OCI-M2 (cell line): ENCODE measurements at regions not wholly inside any gene's neighbourhood (a gene's known extent, or its start where the extent isn't known, plus 50 kb on each side); places are given as distances from the start of the nearest gene placed in this dataset.

Experiments
- DNase-seq: peaks from one replicate; lab custom pipeline; 2025; ENCODE audit not compliant: unreplicated experiment; lab: John Stamatoyannopoulos, UW

DNA sequence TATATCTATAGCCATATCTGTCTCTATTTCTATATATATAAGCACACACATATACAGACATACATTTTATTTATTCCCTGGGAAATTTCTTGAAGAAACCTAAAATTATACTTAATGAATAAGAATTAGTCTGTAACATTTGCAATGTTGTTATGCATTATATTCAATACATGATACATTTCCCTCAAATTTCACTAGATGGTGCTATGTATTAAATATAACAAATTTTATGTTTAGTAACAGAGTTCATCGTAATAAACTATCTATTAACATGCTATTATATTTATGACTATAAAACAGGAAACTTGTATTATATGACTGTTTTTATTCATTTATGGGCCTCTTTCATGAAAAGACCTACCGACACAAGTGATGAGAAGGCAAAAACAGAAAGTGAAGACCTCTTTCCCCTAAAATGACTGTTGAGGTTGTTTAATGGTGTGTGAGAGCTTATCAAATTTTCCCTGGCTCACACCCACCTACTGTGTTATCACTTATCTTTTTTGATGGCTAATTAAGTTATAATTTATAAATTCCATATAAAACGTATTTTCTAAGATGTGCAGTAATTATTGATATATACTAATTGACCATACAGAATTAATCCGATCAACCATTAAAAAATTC, 881.9 kb downstream of the SLITRK6 start:
- DNase-seq = no peak

DNA sequence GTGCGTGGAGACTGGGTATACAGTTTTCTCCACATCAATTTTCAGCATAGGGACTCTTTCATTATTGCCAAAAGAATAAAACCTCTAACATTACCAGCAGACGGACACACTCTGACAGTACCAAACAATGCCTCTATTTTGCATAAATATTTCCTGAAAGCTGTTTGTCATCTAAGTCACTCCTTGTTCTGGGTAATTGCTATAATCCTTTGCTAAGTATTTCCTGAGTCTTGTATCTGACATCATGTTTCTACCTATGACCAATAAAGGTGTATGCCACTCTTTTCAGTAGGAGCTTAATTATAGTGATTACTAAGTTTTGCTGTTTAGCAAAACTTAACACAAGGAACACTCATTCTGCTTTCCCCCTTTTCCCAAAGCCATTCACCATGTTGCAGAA, 886.5 kb downstream of the SLITRK6 start:
- no peak for DNase-seq

DNA sequence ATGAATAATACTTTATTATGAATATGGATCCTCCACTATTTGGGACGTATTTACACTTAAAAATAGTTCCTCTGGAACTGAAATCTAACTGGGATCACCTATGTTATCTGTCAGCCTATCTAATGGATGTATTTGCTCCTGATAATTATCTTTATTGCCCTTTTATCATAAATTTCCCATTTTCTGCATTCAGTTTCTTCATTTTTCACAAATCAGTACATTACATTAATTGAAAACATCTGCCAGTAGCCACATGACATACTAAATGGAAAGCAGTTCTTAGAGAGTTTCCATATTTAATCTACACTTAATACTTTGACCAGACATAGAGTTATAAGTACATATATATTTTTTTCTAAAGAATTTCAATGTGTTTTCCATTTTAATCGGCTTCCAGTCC, 888.8 kb downstream of the SLITRK6 start:
- DNase-seq = no peak

DNA sequence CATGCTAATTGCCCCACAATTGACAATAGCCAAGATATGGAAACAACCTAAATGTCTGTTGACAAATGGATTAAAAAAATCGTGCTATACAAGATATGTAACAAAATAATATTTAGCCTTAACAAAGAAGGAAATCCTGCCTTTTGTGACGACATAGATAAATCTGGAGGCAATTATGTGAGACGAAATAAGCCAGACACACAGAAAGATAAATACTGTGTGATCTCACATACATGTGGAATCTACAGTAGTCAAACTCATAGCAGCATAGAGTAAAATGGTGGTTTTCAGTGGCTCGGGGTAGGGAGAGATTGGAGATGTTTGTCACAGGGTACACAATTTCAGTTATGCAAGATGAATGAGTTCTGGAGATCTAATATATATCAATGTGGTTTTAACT, 895.8 kb downstream of the SLITRK6 start:
- DNase-seq = no peak

DNA sequence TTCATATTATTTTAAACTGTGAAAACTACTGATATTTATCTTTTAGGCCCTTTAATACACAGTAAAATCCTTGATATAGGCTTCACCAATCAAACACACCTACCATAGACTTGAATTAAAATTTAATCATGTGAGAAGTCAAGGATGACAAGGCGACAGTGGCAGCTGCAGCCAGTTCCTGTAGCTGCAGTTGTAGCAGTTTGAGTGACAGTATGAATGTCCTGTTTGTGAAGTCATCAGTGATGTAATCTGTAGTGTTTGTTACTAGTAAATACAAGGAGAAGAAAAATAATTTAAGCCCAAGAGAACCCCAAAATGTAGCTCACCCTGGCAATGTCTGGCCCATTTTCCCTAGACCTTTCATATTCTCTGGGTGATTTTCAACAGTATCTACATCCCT, 897.0 kb downstream of the SLITRK6 start:
- DNase-seq = no peak

DNA sequence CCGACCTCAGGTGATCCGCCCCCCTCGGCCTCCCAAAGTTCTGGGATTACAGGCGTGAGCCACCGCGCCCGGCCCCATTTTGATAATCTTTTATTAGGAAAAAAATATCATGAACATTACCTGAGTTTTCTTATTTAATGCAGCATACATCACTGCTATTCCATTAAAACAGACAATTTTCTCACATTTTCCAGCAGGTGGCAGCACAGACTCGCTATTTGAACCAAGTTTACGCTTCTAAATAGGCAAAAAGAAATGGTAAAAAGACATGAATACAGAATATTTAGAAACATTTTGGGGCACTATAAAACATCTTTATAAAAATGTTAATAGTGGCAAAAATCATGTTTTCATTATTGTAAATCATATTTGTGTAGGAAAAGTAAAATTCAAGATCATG, 903.1 kb downstream of the SLITRK6 start:
- DNase-seq = no peak

DNA sequence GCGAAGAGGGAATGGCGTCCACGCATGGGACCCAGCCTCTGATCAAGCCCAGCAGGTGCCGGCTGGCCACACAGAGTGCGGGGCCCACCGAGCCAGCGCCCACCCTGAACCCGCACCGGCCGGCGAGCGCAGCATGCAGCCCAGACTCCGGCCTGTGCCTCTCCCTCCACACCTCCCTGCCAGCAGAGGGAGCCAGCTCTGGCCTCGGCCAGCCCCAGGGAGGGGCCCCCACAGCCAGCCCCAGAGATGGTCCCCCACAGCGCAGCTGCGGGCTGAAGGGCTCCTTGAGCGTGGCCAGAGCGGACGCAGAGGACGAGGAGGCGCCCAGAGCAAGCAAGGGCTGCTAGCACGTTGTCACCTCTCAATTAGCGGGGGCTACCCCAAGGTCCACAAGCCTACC, 904.5 kb downstream of the SLITRK6 start:
- DNase-seq = no peak

DNA sequence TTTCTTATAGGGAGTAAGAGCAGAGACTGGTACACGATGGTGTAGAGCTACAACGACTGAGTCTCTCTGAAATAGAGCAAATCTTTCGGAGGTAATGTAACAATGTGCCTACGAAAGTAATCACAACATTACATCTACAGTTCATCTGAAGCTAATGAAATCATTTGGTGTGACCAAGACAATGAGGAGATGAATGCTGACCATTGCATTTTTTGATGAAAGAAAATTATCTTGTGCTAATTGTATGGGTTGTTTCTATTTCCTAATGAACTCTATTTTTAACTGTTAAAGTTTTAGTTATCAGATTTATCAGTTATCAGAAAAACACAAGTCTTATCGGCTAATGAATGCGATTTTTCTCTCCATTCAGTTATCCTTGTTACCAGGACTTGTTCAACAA, 913.4 kb downstream of the SLITRK6 start:
- DNase-seq = no peak

DNA sequence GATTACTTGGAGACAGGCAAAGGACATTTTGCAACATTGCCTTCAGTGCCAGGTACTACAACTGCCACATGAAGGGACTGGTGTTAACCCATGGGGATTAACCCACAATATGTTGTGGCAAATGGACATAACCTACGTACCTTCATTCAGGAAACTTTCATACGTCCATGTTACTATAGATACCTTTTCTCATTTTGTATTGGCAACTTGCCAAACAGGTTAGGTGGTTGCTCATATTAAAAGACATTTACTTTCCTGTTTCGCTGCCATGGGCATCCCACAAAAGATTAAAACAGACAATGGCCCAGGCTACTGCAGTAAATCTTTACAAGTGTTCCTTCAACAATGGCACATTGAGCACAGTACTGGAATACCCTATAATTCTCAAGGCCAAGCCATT, 925.3 kb downstream of the SLITRK6 start:
- no peak for DNase-seq

DNA sequence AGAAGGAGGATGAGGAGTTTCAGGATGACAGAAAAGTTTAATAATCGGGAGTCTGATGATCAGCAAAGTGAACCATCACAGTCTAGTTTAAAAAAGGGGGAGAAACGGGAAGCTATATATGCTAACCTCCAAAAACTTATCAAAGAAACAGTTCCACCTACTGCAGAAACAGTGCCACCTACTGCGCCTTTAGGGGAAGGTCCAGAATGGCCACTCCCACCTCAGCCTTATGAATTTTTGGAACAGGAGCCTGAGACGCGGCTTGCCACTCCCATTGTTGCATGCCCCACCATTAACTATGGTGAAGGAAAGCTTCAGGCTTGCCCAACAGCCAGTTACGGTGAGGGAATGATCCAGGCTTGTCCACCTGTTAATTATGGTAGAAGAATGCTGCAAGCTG, 929.0 kb downstream of the SLITRK6 start:
- no peak for DNase-seq

DNA sequence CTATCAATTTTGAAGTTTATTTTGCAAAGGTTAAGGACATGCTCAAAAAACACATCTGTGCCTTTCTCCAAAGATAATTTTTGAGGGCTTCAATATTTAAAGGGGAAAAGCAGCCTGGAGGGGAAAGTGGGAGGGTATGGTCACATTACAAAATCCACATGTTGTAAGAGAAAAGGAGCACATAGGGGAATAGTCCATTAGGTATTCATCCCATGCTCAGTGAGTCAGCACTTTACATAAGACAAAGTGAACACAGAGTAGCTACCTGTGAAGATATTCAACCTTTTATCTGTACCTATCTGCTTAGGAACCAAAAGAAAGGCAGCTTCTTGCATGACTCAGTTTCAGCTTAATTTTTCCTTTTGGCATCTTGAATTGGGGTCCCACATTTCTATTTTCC, 932.0 kb downstream of the SLITRK6 start:
- no peak for DNase-seq

DNA sequence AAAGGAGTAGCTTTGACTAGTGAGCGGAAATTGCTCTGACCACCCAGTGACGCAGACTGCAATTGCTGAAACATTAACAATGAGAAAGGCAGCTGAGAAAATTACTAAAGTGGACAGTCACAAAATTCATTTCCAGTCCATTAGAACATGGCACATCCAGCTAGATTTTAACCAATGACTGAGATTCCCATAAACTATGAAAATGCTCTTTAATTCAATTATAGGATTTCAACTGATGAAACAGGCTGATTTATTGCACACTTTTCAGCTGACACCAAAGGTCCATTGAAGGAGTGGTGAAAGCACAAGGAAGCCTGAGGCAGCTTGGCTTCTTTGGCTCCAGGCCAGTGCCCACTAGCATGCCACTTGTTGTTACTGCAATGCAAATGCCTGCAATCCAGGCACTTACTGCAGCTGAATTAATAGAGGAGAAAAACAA, 933.4 kb downstream of the SLITRK6 start:
- no peak for DNase-seq

DNA sequence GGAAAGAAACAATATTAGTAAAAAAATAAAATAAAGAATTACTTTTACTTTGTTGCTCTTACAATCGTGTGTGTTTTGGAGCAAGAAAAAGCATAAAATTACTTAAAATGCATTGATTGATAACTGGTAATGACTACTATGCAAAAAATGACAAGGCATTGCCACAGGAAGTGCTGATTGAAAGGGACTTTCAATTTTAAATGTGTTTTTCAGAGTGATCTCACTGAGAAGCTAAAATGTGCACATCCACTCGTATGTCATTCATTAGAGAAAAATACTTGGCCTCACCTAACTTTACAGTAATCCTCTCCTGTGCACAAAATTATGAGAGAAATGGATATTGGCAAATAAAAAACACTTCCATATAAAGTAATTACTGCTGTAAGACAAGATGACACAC, 934.9 kb downstream of the SLITRK6 start:
- no peak for DNase-seq

DNA sequence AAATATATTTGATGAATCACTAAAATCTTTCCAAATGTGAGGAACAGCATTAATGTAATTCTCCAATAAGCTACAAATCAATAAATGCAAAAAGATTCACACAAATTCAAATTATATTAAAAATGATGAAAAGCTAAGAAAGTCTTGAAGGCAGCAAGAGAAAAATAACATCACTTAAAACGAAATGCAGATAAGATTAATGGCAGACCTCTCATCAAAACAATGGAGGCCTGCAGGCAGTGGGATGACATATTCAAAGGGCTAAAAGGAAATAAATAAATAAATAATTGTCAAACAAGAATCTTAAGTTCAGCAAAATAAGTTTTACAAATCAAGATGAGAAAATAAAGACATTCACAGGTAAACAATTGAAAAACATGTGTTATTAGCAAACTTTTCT, 952.1 kb downstream of the SLITRK6 start:
- no peak for DNase-seq

DNA sequence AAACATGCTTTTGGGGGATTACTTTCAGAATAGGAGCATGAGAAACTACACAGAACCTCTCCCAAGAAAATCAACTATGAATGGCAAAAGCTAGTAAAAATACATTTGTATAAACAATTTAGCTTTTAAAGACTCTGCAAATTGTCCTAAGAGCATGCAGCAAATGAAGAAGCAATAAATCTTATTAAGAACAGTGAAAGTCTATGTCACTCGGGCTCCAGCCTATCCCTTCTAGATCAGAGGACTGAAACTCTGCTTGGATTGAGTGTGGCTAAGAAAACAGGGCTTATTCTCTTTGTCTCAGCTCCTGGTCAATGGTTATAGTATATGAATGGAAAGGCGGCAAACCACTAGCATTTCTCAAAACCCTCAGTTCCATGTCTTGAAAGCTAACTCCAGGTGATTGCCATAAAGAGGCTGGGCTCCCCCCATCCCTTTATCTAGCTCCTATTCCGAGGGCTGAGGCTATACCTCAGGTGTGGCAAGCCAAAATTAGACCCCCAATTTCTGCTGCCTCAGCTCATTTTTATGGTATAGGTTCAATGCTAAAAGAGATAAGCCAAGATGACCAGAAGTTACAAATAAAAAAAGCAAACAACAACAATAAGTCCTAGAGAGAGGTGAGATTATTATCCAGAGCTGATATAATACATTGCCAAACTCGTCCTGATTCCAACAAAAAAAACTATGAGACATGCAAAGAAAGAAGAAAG, 953.2 kb downstream of the SLITRK6 start:
- DNase-seq = no peak

DNA sequence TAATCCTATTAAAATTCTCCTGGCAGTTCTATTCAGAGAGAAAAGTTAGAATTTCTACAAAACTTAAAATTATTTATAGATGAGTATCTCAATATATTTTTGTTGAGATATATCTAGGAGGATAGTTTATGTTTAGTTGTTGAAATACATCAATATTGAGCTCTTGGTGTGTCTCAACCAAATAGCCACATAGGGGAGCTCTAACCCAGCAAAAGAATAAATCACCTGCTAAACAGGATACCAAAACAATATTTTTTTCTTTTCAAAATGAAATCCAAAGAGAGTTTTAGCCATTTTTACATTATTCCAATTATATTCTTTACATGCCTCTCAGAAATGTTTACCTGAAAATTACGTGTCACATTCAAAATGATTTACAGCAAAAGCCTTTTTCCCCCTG, 954.7 kb downstream of the SLITRK6 start:
- DNase-seq = no peak

DNA sequence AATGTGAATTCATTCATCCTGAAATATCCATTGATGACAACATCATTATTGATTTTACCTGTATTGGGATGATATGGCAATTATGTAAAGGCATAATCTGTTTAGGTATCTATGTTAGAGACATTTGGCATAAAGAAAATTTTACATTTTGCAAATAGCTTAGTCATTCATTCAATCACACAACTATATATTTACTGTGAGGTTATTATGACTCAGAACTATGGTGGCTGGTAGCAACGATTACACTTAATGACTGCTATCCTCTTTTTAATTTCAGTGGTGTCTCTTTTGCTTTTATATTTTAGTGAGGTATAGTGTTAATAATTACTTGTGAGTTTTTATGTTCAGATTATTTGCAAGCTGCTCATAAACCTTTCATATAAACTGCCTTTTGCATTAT, 955.9 kb downstream of the SLITRK6 start:
- DNase-seq = no peak

DNA sequence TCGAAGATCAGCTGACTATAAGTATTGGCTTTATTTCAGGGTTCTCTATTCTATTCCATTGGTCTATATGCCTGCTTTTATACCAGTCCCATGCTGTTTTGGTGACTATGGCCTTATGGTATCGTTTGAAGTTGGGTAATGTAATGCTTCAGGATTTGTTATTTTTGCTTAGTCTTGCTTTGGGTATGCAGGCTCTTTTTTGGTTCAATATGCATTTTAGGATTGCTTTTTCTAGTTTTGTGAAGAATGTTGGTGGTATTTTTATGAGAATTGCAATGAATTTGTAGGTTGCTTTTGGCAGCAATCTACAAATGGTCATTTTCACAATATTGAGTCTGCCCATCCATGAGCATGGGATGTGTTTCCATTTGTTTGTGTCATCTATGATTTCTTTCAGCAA, 951.9 kb upstream of the SLITRK1 start:
- no peak for DNase-seq

DNA sequence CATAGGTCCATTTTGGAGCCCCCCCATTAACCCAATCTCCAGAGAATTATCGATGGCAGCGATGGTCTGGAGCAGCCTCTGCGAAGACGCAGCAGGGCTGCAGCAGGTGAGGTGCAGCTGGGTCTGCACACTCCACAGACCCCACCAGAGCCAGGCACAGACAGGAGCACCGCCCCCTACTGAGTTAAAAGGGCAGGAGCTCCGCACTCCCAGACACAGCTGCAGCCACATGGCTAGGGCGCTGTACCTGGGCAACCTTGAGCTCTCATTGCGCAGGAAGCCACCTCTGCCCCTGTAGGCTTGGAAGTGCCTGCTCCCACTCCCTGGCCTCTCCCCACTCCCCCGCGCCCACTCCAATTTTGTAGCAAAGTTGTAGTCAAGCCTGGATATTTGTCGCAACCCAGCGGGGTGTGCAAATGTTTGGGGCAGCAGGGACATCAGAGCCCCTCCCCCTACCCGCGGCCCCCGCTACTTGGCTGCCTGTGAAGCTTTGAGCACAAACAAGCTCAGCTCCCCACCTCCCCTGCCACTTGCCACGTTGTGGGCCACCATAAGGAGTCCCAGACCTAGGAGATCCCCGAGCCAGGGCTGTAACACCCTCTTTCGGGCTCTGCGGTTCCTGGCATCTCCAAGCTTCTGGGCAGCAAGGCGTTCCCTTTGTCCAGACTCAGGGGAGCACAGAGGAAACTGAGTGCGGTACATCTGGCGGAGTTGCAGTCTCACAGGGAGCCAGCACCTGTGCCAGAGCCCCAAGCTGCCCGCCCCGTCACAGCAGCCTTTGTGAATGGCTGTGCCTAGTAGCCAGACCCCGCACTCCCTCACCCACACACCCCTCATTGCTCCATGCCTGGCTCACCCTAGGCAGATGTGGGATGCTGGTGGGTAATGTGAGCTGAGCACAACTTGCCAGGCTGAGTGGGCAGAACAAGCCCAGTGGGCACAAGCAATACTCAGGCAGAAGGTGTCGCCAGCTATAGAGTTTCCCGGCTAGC, 949.7 kb upstream of the SLITRK1 start:
- no peak for DNase-seq

DNA sequence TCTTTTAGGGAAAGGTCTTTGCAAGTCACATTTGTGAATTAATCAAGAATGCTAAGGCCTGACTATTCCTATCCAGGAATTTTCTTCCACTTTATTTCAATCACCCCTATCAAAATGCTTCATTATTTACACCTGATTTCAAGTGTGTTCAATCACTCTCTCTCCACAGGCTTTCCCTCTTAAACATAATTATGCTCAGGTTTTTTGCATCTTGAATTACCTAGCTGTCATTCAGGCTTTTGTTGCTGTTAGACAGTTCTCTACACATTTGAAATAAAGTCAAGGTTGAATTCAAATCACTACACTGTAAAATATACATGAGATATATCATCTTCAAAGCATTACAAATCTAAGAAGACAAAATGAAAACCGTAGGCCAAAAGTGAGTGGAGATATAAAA, 941.3 kb upstream of the SLITRK1 start:
- DNase-seq = no peak

DNA sequence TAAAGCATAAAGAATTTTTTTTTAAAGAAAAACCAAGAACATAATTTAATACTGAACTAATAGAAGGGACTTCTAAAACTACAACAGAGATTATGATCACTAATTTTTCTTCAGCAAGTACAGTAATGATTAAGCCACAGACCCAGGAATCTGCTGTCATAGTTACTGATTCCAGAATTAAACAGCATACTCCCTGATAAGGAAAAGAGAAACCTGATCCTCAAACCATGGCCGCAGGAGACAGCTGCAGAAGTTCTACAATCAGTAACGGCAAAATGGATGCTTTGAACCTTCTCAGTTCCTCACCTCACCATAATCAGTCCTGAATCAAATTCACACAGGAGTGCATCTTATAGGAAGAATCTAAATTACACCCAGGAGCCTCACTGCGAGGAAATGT, 939.0 kb upstream of the SLITRK1 start:
- no peak for DNase-seq

DNA sequence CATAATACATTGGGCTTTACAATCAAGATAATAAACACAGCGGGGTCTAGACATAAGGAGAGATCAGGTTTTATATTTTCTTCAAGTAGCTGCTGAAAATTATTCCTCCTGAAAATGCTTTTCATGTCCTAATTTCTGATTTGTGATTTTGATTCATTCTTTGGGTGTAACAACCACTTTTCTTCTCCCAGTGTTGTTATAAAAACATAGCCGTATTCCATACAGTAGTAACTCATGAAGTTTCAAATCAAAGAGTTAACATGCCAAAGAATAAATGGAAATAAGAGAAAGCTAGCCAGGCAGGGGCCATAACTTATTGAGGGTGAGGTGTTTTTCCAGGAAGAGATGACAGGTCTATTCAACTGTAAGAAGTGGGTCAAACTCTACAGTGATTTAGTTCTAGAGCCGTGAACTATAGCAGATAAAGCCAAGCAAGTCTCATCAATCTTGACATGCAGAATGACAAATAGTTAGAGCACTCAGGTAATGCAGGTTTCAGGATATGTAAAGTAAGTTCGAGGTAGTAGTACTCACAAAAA, 934.4 kb upstream of the SLITRK1 start:
- no peak for DNase-seq
